ENCODE measurements at regions not wholly inside any gene's neighbourhood (a gene's known extent, or its start where the extent isn't known, plus 50 kb on each side); places are given as distances from the start of the nearest gene placed in this dataset.
"Not testable (repeated sequence)": the region's sequence is repeated elsewhere in the genome, so short reads cannot be mapped to it uniquely, and the experiment has no call there.

DNA sequence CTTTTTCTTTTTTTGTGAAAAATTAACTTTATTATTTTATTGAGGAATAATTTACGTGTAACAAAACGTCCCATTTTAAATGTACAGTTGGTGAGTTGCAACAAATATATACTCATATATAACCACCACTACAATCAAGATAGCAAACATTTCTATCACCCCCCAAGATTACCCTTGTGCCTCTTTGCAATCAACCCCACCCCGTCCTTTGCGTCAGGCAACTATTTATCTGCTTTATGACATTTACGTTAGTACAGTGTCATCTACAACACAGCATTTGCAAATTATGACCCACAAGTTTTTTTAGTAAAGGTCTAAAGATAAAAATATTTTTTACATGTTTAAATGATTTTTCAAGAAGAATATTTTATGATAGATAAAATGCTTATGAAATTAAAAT is 485.6 kb upstream of the SOX9 start:
- DNase-seq (ENCODE audit: low spot score), result no peak

- no peak for DNase-seq (ENCODE audit: low spot score)
Measured at GRCh38 chr17:71636644-71637043, 484.2 kb upstream of the SOX9 start.

- no peak for DNase-seq (ENCODE audit: low spot score)
Measured at GRCh38 chr17:71638668-71639067, 482.2 kb upstream of the SOX9 start.

- DNase-seq (ENCODE audit: low spot score), result no peak
Measured at GRCh38 chr17:71639865-71640264, 481.0 kb upstream of the SOX9 start.

- DNase-seq (ENCODE audit: low spot score), result not testable (repeated sequence)
Measured at GRCh38 chr17:71646890-71647289, 473.9 kb upstream of the SOX9 start.

- DNase-seq (ENCODE audit: low spot score), result not testable (repeated sequence)
Measured at GRCh38 chr17:71648342-71648741, 472.5 kb upstream of the SOX9 start.

GRCh38 chr17:71649941-71650350 is 470.9 kb upstream of the SOX9 start:
- DNase-seq (ENCODE audit: low spot score), result no peak

GRCh38 chr17:71655542-71655941 is 465.3 kb upstream of the SOX9 start:
- DNase-seq (ENCODE audit: low spot score), result no peak

- DNase-seq (ENCODE audit: low spot score), result no peak
Measured at GRCh38 chr17:71656964-71657858, 463.6 kb upstream of the SOX9 start.

DNA sequence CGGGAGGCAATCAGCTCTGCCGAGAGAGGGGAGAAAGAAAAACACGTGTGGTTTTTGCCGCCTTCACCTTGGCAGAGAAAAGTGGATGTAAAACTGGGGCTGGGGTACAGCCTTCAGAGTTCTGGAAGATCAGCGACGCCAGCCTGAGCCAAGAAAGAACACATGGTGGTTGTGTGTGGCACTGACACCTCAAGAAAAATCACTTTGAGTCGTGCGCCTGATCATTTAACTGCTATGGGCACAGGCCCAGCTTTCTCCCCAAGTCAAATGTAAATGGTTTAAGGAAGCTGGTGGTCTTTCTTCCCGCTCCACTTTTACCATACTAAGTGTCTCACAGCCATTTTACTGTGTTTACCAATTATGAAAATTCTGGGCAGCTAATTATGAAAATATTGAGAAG is 461.8 kb upstream of the SOX9 start:
- no peak for DNase-seq (ENCODE audit: low spot score)

DNA sequence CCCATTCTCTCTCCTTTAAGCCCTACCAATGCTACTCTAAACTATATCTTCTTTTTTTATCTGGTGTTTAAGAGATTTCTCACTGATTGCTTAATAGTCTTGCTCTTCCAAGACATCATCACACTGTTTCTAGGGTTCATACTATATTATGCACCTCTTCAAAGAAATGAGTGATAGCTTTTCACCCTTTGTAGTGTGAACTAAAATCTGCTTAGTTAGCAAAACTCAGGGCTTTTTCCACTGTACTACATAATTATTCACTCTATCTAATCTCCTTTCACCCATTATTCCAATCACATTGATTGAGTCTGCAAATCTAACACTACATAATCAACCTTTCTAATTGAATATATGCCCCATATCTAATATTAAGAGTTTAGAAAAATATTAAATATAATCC is 456.0 kb upstream of the SOX9 start:
- DNase-seq (ENCODE audit: low spot score), result no peak

- DNase-seq (ENCODE audit: low spot score), result no peak
Measured at GRCh38 chr17:71666047-71666446, 454.8 kb upstream of the SOX9 start.

GRCh38 chr17:71667661-71668060 is 453.2 kb upstream of the SOX9 start:
- DNase-seq (ENCODE audit: low spot score), result no peak

GRCh38 chr17:71668807-71669206 is 452.0 kb upstream of the SOX9 start:
- no peak for DNase-seq (ENCODE audit: low spot score)

DNA sequence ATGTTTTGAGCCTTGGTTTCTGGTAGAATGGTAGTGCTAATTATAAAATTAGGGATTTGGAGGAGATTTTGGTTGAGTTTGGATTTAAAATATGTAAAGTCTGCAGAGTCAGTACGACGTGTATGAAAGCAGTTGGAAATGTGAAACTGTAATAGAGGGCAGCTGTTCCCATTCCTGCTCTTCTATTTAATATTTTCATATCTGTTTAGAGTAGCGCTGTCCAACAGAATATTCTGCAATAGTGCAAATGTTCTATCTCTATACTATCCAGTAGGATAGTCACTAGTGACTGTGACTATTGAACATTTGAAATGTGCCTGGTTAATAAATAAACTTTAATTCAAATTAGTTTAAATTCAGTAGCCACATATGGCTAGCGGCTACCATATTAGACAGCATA is 443.4 kb upstream of the SOX9 start:
- no peak for DNase-seq (ENCODE audit: low spot score)

- no peak for DNase-seq (ENCODE audit: low spot score)
Measured at GRCh38 chr17:71679832-71680231, 441.0 kb upstream of the SOX9 start.

GRCh38 chr17:71681427-71682173 is 439.2 kb upstream of the SOX9 start:
- no peak for DNase-seq (ENCODE audit: low spot score)

GRCh38 chr17:71682174-71682494 is 438.7 kb upstream of the SOX9 start:
- DNase-seq (ENCODE audit: low spot score), result no peak

DNA sequence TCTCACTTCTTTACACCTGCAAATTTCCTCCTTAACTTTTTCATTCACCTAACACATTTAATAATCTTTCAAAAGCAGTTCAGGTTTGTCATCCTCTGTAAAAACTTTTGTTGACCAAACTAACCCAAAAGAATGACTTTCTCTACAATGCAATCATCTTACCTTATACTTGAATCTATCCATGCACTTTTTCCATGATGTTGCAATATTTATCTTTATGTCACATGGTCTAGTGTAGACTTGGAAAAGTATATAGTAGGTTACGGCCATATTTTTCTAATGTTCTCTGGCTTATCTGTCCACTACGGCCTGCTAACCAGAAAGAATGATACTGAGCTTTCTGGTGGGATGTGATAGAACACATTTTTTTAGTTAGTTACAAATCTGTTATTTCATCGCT is 431.0 kb upstream of the SOX9 start:
- no peak for DNase-seq (ENCODE audit: low spot score)

DNA sequence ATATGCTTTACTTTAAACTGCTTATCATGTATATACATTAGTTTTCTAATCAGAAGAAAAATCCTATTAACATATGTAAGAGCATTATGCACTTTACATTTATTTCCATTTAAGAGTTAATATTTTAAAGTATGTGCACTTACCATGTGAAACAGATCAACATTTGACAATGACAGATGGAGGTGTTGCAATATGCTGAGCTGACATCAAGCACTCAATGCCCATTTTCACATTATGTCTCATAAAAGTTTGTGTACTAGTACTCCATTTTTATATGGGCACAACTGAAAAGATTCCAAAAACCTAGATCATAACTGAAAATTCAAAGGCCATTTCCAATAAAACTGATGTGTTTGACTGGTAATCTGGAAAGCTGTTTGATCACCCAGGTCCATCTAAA is 420.9 kb upstream of the SOX9 start:
- no peak for DNase-seq (ENCODE audit: low spot score)

- no peak for DNase-seq (ENCODE audit: low spot score)
Measured at GRCh38 chr17:71703701-71704100, 417.1 kb upstream of the SOX9 start.

DNA sequence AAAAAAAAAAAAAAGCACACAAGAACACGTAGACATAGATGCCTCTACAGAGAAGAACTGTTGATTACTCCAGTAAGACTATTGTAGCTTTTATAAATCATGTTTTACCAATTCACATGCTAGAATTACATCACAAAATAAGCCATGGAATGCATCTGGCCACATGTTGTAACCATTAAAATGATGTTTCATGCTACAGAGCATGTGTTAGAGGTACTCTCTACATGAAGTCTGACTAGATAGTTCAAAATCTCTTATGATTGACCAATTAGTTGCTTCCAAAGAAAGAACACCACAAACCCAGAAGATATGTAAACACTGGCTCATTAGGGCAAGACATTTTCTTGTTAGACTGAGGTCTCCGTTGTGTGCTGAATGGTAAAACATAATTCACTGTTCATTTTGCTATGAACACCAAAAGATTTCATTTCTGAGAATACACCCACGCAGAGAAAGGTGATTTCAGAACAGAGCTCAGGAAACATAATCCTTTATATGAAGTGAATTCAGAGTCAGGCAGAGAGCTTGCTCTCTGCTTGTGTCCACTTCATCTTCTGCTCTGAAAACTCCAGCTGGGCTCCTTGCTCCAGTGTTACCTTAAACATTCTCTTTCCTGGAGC is 411.4 kb upstream of the SOX9 start:
- DNase-seq (ENCODE audit: low spot score), result no peak

DNA sequence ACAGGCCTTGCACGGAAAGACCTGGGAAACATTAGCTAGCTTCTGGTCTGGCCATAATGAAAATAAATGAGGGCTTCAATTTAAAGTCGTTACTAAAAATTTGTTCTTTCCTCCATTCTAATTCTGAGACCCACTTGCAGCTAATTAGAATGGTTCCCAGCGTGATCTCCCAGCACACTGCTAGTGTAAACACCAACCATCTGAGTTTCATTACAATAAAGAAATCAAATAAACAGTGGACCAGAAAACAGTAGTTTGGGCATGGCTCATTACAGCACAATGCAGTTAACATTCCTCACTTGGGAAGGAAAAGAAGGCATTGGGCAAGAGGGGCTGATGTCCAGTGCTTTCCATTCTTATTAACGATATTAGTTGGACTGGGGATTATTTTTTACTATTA is 410.9 kb upstream of the SOX9 start:
- no peak for DNase-seq (ENCODE audit: low spot score)

All from hematopoietic multipotent progenitor cell treated with erythropoietin and hydrocortisone succinate and interleukin-3 and kit ligand, for 15 days (in vitro differentiated cells).